ENCODE measurements at regions not wholly inside any gene's neighbourhood (a gene's known extent, or its start where the extent isn't known, plus 50 kb on each side); places are given as distances from the start of the nearest gene placed in this dataset.
"Not testable (repeated sequence)": the region's sequence is repeated elsewhere in the genome, so short reads cannot be mapped to it uniquely, and the experiment has no call there.

- not testable (repeated sequence) for TF ChIP-seq CTCF (IDR thresholded peaks at IDR 0.05); MAX (CRISPR knock-in tag; IDR thresholded peaks at IDR 0.05); ZNF263 (CRISPR knock-in tag; IDR thresholded peaks at IDR 0.05; ENCODE audit: low read depth); ZBTB43 (CRISPR knock-in tag; IDR thresholded peaks at IDR 0.05); ATF6 (CRISPR knock-in tag; IDR thresholded peaks at IDR 0.05)
Measured at GRCh38 chr17:22378748-22379147, 686.4 kb downstream of the KCNJ18 start.

Measured in WTC11 (cell line).